Stimulated activated CD8-positive, alpha-beta memory T cell treated with anti-CD3 and anti-CD28 coated beads, Interleukin-4, amount 100 ng/mL, for 24 hours (primary cell): ENCODE measurements at regions not wholly inside any gene's neighbourhood (a gene's known extent, or its start where the extent isn't known, plus 50 kb on each side); places are given as distances from the start of the nearest gene placed in this dataset.
"Not testable (repeated sequence)": the region's sequence is repeated elsewhere in the genome, so short reads cannot be mapped to it uniquely, and the experiment has no call there.

ENCODE experiments used
- DNase-seq: peaks from one replicate; pipeline ENCODE4 v3.0.0-alpha.2; 2020; ENCODE audit warnings: low read depth

- no peak for DNase-seq
These were observed 339.0 kb downstream of the RMST start for GRCh38 chr12:97801471-97802059.

GRCh38 chr12:97805146-97805545 lies 342.5 kb downstream of the RMST start:
- no peak for DNase-seq

- no peak for DNase-seq
These were observed 350.7 kb downstream of the RMST start for GRCh38 chr12:97813301-97813700.

- DNase-seq = no peak
These were observed 359.2 kb downstream of the RMST start for GRCh38 chr12:97821806-97822205.

- no peak for DNase-seq
These were observed 372.9 kb downstream of the RMST start for GRCh38 chr12:97835541-97835940.

- DNase-seq = no peak
These were observed 374.8 kb downstream of the RMST start for GRCh38 chr12:97837401-97837800.

GRCh38 chr12:97848051-97848450 lies 385.4 kb downstream of the RMST start:
- DNase-seq = no peak

- no peak for DNase-seq
These were observed 391.9 kb downstream of the RMST start for GRCh38 chr12:97854477-97854876.

- no peak for DNase-seq
These were observed 399.5 kb downstream of the RMST start for GRCh38 chr12:97862072-97862471.

- DNase-seq = no peak
These were observed 412.5 kb downstream of the RMST start for GRCh38 chr12:97875064-97875463.

GRCh38 chr12:97876780-97877179 lies 414.2 kb downstream of the RMST start:
- DNase-seq = no peak

GRCh38 chr12:97877404-97877803 lies 414.8 kb downstream of the RMST start:
- no peak for DNase-seq

- DNase-seq = no peak
These were observed 424.0 kb downstream of the RMST start for GRCh38 chr12:97886511-97887176.

GRCh38 chr12:97897881-97898280 lies 435.3 kb downstream of the RMST start:
- DNase-seq = not testable (repeated sequence)

- DNase-seq = no peak
These were observed 436.9 kb downstream of the RMST start for GRCh38 chr12:97899529-97899928.

- DNase-seq = no peak
These were observed 437.4 kb downstream of the RMST start for GRCh38 chr12:97899956-97900355.

- no peak for DNase-seq
These were observed 440.8 kb downstream of the RMST start for GRCh38 chr12:97903356-97903755.

GRCh38 chr12:97907504-97907903 lies 444.9 kb downstream of the RMST start:
- no peak for DNase-seq

- DNase-seq = no peak
These were observed 448.0 kb downstream of the RMST start for GRCh38 chr12:97910559-97910958.

- DNase-seq = no peak
These were observed 450.3 kb downstream of the RMST start for GRCh38 chr12:97912943-97913342.

GRCh38 chr12:97921979-97922722 lies 459.5 kb downstream of the RMST start:
- DNase-seq = no peak

GRCh38 chr12:97923546-97923945 lies 460.9 kb downstream of the RMST start:
- DNase-seq = no peak

- DNase-seq = no peak
These were observed 461.5 kb downstream of the RMST start for GRCh38 chr12:97924122-97924521.
